ENCODE measurements at regions not wholly inside any gene's neighbourhood (a gene's known extent, or its start where the extent isn't known, plus 50 kb on each side); places are given as distances from the start of the nearest gene placed in this dataset.
"Not testable (repeated sequence)": the region's sequence is repeated elsewhere in the genome, so short reads cannot be mapped to it uniquely, and the experiment has no call there.

DNA sequence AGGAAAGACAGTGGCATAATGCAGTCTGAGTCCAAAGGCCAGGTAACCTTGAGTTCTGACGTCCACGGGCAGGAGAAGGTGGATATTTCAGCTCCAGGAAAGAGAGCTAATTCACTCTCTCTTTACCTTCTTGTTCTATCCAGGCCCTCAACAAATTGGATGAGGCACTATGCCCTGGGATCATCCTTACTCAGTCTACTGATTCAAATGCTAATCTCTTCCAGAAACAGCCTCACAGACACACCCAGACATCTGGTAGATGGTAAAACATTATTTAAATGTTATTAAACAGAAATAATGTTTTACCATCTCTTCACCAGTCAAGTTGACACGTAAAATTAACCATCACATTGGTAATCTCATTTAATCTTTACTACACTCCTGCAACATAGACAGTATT, 73.0 kb downstream of the RBM11 start:
- DNase-seq (ENCODE audit: extremely low spot score, unreplicated experiment) = no peak
- H3K4me3 Mint-ChIP-seq = no peak overlapping the region
- H3K4me1 Mint-ChIP-seq (ENCODE audit: unreplicated experiment) = no peaks in the 10 kb centered on the region
- no peaks in the 10 kb centered on the region for H3K36me3 Mint-ChIP-seq
- TF ChIP-seq, protein P1, sequence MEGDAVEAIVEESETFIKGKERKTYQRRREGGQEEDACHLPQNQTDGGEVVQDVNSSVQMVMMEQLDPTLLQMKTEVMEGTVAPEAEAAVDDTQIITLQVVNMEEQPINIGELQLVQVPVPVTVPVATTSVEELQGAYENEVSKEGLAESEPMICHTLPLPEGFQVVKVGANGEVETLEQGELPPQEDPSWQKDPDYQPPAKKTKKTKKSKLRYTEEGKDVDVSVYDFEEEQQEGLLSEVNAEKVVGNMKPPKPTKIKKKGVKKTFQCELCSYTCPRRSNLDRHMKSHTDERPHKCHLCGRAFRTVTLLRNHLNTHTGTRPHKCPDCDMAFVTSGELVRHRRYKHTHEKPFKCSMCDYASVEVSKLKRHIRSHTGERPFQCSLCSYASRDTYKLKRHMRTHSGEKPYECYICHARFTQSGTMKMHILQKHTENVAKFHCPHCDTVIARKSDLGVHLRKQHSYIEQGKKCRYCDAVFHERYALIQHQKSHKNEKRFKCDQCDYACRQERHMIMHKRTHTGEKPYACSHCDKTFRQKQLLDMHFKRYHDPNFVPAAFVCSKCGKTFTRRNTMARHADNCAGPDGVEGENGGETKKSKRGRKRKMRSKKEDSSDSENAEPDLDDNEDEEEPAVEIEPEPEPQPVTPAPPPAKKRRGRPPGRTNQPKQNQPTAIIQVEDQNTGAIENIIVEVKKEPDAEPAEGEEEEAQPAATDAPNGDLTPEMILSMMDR (conservative IDR thresholded peaks at IDR 0.05) = no peak
- no peak overlapping the region for H3K27ac Mint-ChIP-seq
- H3K27me3 Mint-ChIP-seq = no peaks in the 10 kb centered on the region
- no peaks in the 10 kb centered on the region for H3K9me3 Mint-ChIP-seq

- H3K4me3 Mint-ChIP-seq = no peak overlapping the region
- H3K9me3 Mint-ChIP-seq = no peaks in the 10 kb centered on the region
- H3K27ac Mint-ChIP-seq = no peak overlapping the region
- TF ChIP-seq, protein P1 (conservative IDR thresholded peaks at IDR 0.05) = no peak
- DNase-seq (ENCODE audit: extremely low spot score, unreplicated experiment) = no peak
- no peaks in the 10 kb centered on the region for H3K36me3 Mint-ChIP-seq
- H3K4me1 Mint-ChIP-seq (ENCODE audit: unreplicated experiment) = no peaks in the 10 kb centered on the region
- peaks cover 10% of the 10 kb centered on the region for H3K27me3 Mint-ChIP-seq
Observed at GRCh38 chr21:14285147-14285761, 69.3 kb downstream of the RBM11 start.

GRCh38 chr21:14284481-14284880, 68.5 kb downstream of the RBM11 start:
- Mint-ChIP-seq H3K4me3 (no peak overlapping the region), H3K9me3 (no peaks in the 10 kb centered on the region), H3K36me3 (no peaks in the 10 kb centered on the region), H3K27ac (no peak overlapping the region), H3K27me3 (peaks cover 15% of the 10 kb centered on the region), H3K4me1 (ENCODE audit: unreplicated experiment) (no peaks in the 10 kb centered on the region)
- TF ChIP-seq, protein P1 (conservative IDR thresholded peaks at IDR 0.05) = no peak
- no peak for DNase-seq (ENCODE audit: extremely low spot score, unreplicated experiment)

GRCh38 chr21:14281188-14281900, 65.4 kb downstream of the RBM11 start:
- H3K27ac Mint-ChIP-seq; H3K4me1 Mint-ChIP-seq (ENCODE audit: unreplicated experiment); H3K36me3 Mint-ChIP-seq; DNase-seq (ENCODE audit: extremely low spot score, unreplicated experiment); H3K9me3 Mint-ChIP-seq: not testable (repeated sequence)
- Mint-ChIP-seq H3K4me3 (peak overlapping the region; percentile 73), H3K27me3 (peaks cover 15% of the 10 kb centered on the region)

All from type B pancreatic cell (in vitro differentiated cells).